PC-3 (cell line): ENCODE measurements at regions not wholly inside any gene's neighbourhood (a gene's known extent, or its start where the extent isn't known, plus 50 kb on each side); places are given as distances from the start of the nearest gene placed in this dataset.

Source experiments
- ATAC-seq: fragments of 200-7000 bp; cut with Tn5 transposase; 2 replicates; pipeline ENCODE4 v1.9.1; 2020; ENCODE audit warnings: mild to moderate bottlenecking, moderate library complexity
- BruUV-seq: library from RNA; stranded (reverse); fragments of 400-500 nt; replicated peaks from 2 replicates; lab custom pipeline; 2021; lab: Mats Ljungman, UMichigan
- CTCF ChIA-PET: fragments of 300-600 bp; sonication (Branson Sonifier 250); formaldehyde crosslinking; loops from one replicate; lab custom pipeline; 2022; ENCODE audit warnings: antibody characterized with exemption; lab: Charles Lee
- POLR2A ChIA-PET: fragments of 300-600 bp; sonication (Branson Sonifier 250); formaldehyde crosslinking; loops from one replicate; lab custom pipeline; 2022; ENCODE audit warnings: antibody characterized with exemption; ENCODE audit not compliant: unreplicated experiment; lab: Charles Lee
- DNase-seq: peaks from one replicate; pipeline ENCODE4 v3.0.0-alpha.2; 2015
- H2AFZ ChIP-seq: fragments of 300-600 bp; sonication (generic); 2 replicates; pipeline ENCODE4 v1.6.0; 2016; ENCODE audit warnings: antibody characterized with exemption, low read length
- H3F3A ChIP-seq: fragments of 300-600 bp; sonication (generic); one replicate; pipeline ENCODE4 v1.6.0; 2017; ENCODE audit warnings: antibody characterized with exemption, low read length, control low read depth, mild to moderate bottlenecking; ENCODE audit not compliant: unreplicated experiment
- H3K27ac ChIP-seq: fragments of 300-600 bp; sonication (generic); 2 replicates; pipeline ENCODE4 v1.5.1; 2016; ENCODE audit warnings: mild to moderate bottlenecking, low read length
- H3K27me3 ChIP-seq: fragments of 300-600 bp; sonication (generic); 2 replicates; pipeline ENCODE4 v1.6.1; 2016; ENCODE audit warnings: low read length, mixed read lengths
- H3K36me3 ChIP-seq: fragments of 300-600 bp; sonication (generic); 2 replicates; pipeline ENCODE4 v1.6.1; 2016; ENCODE audit warnings: low read depth, mixed run types, low read length, mixed read lengths
- H3K4me1 ChIP-seq: fragments of 300-600 bp; sonication (generic); 2 replicates; pipeline ENCODE4 v1.5.1; 2016; ENCODE audit warnings: low read length; ENCODE audit not compliant: insufficient read depth
- H3K4me2 ChIP-seq: fragments of 300-600 bp; sonication (generic); 2 replicates; pipeline ENCODE4 v1.6.0; 2016; ENCODE audit warnings: low read length
- H3K4me3 ChIP-seq: fragments of 300-600 bp; sonication (generic); 2 replicates; pipeline ENCODE4 v1.5.1; 2016; ENCODE audit warnings: mild to moderate bottlenecking, low read length, mixed read lengths
- H3K79me2 ChIP-seq: fragments of 300-600 bp; sonication (generic); 2 replicates; pipeline ENCODE4 v1.6.1; 2017; ENCODE audit warnings: low read length, mixed read lengths
- H3K9ac ChIP-seq: fragments of 300-600 bp; sonication (generic); 2 replicates; pipeline ENCODE4 v1.6.0; 2016; ENCODE audit warnings: mild to moderate bottlenecking, low read length
- H3K9me2 ChIP-seq: fragments of 300-600 bp; sonication (generic); replicated peaks from 2 replicates; pipeline ENCODE4 v1.6.1; 2016; ENCODE audit warnings: mixed run types, low read length, mixed read lengths
- H3K9me3 ChIP-seq: fragments of 300-600 bp; sonication (generic); 2 replicates; pipeline ENCODE4 v1.6.1; 2016; ENCODE audit warnings: low read length, mixed read lengths
- H4K20me1 ChIP-seq: fragments of 300-600 bp; sonication (generic); 2 replicates; pipeline ENCODE4 v1.6.1; 2016; ENCODE audit warnings: low read length, mixed read lengths
- EZH2 ChIP-seq: fragments of 300-600 bp; sonication (generic); IDR thresholded peaks from one replicate; pipeline ENCODE4 v1.6.1; 2017; ENCODE audit warnings: antibody characterized with exemption, mild to moderate bottlenecking, low read length; ENCODE audit not compliant: unreplicated experiment
- EZH2phosphoT487 ChIP-seq: fragments of 300-600 bp; sonication (generic); IDR thresholded peaks from 2 replicates; pipeline ENCODE4 v1.6.1; 2018; ENCODE audit warnings: mild to moderate bottlenecking, antibody characterized with exemption, low read length, borderline replicate concordance
- intact Hi-C: fragments of 100-400 bp; cut with micrococcal nuclease; formaldehyde crosslinking; loops from 2 replicates; pipeline ENCODE4 v1.9.0; 2023
- TF ChIP-seq, protein P1 (sequence below): fragments of 300-600 bp; sonication (generic); conservative IDR thresholded peaks from 2 replicates; pipeline ENCODE4 v1.5.1; 2017; ENCODE audit warnings: antibody characterized with exemption, low read depth, mild to moderate bottlenecking, low read length

DNA sequence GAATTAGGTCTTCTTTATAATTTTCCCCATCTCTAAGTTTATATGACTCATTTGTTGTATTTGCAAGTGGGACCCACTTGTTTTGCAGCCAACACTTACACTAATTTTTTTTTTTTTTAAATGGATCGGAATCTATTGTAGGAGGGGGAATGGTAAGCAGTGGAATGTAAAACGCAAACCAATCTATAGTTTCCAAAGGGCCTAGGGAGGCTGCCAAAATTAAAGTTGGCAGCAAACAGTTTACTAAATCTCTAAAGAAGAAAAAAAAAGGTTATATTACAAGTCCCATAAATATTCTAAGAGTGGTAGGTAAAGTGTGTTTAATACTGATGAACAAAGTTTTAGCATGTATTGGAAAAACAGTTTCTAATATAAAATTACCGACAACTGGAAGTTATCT is 416.8 kb upstream of the SALL1 start:
- CTCF ChIA-PET, result no interaction called here
- Histone ChIP-seq H3F3A (no peaks in the 10 kb centered on the region), H4K20me1 (no peaks in the 10 kb centered on the region), H3K4me3 (no peak overlapping the region), H3K9me2 (no peaks in the 10 kb centered on the region), H3K9me3 (no peaks in the 10 kb centered on the region), H3K27ac (no peak overlapping the region), H3K4me1 (no peaks in the 10 kb centered on the region), H3K27me3 (no peaks in the 10 kb centered on the region), H3K4me2 (no peak overlapping the region), H3K9ac (no peak overlapping the region), H2AFZ (no peak overlapping the region), H3K79me2 (no peaks in the 10 kb centered on the region), H3K36me3 (no peaks in the 10 kb centered on the region)
- TF ChIP-seq, protein P1, sequence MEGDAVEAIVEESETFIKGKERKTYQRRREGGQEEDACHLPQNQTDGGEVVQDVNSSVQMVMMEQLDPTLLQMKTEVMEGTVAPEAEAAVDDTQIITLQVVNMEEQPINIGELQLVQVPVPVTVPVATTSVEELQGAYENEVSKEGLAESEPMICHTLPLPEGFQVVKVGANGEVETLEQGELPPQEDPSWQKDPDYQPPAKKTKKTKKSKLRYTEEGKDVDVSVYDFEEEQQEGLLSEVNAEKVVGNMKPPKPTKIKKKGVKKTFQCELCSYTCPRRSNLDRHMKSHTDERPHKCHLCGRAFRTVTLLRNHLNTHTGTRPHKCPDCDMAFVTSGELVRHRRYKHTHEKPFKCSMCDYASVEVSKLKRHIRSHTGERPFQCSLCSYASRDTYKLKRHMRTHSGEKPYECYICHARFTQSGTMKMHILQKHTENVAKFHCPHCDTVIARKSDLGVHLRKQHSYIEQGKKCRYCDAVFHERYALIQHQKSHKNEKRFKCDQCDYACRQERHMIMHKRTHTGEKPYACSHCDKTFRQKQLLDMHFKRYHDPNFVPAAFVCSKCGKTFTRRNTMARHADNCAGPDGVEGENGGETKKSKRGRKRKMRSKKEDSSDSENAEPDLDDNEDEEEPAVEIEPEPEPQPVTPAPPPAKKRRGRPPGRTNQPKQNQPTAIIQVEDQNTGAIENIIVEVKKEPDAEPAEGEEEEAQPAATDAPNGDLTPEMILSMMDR, result no peak
- TF ChIP-seq EZH2, result no peak
- no peak for TF ChIP-seq EZH2phosphoT487
- POLR2A ChIA-PET, result no interaction called here
- BruUV-seq, result no TSS peak
- intact Hi-C loops, result no loop called here
- DNase-seq, result no peak
- no peak for ATAC-seq

DNA sequence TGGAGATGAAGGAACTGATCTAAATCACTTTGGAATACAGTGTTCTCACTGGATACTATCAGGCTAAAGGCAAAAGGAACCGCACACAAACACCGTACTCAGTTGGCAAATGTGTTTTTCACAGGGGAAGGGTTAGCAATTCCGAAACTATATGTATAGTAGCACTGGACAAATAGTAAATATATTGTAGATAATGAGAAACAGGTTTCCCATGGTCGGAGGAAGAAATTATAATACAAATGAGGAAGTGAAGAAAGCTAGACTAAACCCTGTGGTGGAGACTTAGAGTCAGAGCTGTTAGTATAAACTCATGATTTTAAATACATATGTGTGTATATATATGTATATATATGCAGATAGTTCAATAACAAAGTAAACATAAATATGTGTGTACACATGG is 414.1 kb upstream of the SALL1 start:
- TF ChIP-seq, protein P1, result no peak
- no peak for TF ChIP-seq EZH2
- no peak for TF ChIP-seq EZH2phosphoT487
- BruUV-seq, result no TSS peak
- Histone ChIP-seq H3K4me2 (no peak overlapping the region), H3K9ac (no peak overlapping the region), H3K4me1 (no peaks in the 10 kb centered on the region), H3K36me3 (no peaks in the 10 kb centered on the region), H3K9me2 (no peaks in the 10 kb centered on the region), H4K20me1 (no peaks in the 10 kb centered on the region), H3K9me3 (no peaks in the 10 kb centered on the region), H2AFZ (no peak overlapping the region), H3F3A (no peaks in the 10 kb centered on the region), H3K4me3 (no peak overlapping the region), H3K27me3 (no peaks in the 10 kb centered on the region), H3K27ac (no peak overlapping the region), H3K79me2 (no peaks in the 10 kb centered on the region)
- no peak for ATAC-seq
- CTCF ChIA-PET, result no interaction called here
- intact Hi-C loops, result no loop called here
- POLR2A ChIA-PET, result no interaction called here
- DNase-seq, result no peak

DNA sequence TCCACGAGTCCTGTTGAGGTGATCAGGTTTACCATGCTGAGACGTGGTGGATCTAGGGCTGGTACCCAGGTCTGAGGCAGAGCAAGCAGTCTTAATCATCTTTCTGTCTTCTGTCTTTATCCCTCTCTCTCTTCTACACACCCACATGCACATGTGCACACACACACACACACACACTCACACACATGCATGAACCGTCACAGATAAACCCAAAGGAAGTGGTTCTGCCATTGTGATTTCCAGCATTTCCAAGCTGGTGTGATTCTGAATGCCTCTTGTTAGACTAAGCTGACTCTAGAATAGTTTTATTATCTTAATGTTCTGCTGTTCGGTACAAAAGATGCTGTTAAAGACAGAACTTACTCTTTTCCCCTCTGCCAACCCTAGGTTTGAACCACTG is 411.8 kb upstream of the SALL1 start:
- Histone ChIP-seq H3K36me3 (no peaks in the 10 kb centered on the region), H3K4me2 (no peak overlapping the region), H2AFZ (no peak overlapping the region), H3K4me3 (no peak overlapping the region), H3K79me2 (no peaks in the 10 kb centered on the region), H3K9me3 (no peaks in the 10 kb centered on the region), H3K27me3 (no peaks in the 10 kb centered on the region), H3F3A (no peaks in the 10 kb centered on the region), H3K9me2 (no peaks in the 10 kb centered on the region), H3K4me1 (no peaks in the 10 kb centered on the region), H3K9ac (no peak overlapping the region), H4K20me1 (no peaks in the 10 kb centered on the region), H3K27ac (no peak overlapping the region)
- no peak for TF ChIP-seq EZH2phosphoT487
- TF ChIP-seq EZH2, result no peak
- TF ChIP-seq, protein P1, result no peak
- ChIA-PET CTCF (no interaction called here), POLR2A (no interaction called here)
- intact Hi-C loops, result no loop called here
- ATAC-seq, result no peak
- BruUV-seq, result no TSS peak
- DNase-seq, result no peak
